GM18508 (cell line): ENCODE measurements at regions not wholly inside any gene's neighbourhood (a gene's known extent, or its start where the extent isn't known, plus 50 kb on each side); places are given as distances from the start of the nearest gene placed in this dataset.

Experiments
- ATAC-seq: cut with Tn5 transposase; IDR thresholded peaks from one replicate; pipeline ENCODE4 v1.9.1; 2021; ENCODE audit warnings: moderate number of reproducible peaks; ENCODE audit not compliant: insufficient read depth, unreplicated experiment

DNA sequence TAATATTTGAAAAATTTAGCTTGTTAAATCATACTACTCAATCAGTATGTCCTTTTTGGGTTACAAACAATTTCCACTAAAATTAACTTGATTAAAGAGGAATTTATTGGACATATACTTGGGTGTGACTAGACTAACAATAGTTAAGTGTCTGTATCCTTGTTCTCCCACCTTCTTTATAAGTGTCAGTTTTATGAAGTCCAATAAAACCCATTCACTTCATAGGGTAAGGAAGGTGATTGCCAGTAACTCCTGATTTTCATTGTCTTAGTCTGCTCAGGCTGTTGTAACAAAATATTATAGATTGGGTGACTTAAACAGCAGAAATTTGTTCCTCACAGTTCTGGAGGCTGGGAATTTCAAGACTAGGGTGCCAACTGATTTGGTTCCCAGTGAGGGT lies 800.0 kb downstream of the PDHA2 start:
- no peak for ATAC-seq

DNA sequence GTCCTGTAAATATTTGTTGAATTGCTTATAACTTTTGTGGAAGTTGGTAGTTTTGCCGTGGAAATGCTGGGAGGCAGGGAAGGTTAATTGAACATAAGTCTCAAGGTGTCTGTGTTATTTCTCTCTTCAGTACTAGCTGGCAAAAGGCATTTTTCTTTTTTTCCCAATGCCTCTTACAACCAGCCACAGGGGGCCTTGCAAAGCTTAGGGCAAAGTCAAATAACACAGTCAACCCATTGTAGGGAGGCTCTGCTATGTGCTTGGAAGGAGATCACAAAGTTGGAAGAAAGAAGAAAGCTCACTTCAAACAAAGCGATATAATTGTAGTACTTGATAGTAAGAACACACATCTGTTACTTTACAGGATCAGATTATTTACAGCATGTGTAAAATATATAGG lies 802.6 kb downstream of the PDHA2 start:
- no peak for ATAC-seq

DNA sequence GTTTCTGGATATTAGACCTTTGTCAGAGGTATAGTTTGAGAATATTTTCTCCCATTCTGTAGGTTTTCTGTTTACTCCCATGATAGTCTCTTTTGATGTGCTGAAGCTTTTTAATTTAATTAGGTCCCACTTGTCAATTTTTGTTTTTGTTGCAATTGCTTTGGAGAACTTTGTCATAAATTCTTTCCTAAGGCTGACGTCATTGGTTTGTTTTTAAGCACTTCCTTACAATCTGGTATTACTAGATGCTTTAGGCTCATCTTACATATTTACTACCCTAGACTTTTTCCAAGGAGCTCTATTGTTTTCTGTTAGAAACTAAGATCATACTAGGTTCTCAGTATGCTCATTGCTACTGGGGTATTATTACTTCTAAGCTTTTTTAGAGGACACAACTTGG lies 806.3 kb downstream of the PDHA2 start:
- ATAC-seq: no peak

DNA sequence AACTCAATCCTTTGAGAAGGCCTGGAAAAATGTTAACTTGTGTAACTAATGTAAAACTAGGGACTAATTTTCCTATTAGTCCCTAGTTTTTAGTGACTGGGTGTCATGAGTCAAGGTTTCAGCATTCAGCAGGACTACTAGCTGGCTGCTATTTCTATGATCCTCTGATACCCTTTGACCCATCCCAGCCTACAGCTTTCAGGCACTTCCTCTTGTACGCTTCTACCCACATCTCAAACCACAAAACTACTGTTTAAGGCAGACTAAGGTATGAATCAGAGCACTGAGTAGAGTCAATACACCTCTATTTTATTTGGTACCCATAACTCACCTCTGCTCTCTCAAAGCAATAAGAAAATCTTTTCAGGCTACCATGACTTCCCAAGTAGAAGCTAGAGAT lies 809.6 kb downstream of the PDHA2 start:
- no peak for ATAC-seq

DNA sequence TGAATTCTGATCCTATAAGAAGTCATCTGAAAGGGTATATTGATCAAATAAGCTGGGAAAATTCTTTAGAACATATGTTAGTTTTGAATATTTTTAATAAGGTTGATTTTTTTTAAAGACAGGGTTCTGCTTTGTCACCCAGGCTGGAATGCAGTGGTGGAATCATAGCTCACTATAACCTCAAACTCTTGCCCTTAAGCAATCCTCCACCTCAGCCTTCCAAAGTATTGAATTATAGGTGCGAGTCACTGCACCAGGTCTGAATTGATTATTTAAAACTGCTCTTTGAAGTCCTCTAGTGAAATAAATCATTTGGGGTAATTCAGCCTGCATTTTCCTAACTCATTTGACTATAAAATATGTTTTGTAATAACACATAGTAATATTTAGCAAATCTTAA lies 812.3 kb downstream of the PDHA2 start:
- no peak for ATAC-seq

DNA sequence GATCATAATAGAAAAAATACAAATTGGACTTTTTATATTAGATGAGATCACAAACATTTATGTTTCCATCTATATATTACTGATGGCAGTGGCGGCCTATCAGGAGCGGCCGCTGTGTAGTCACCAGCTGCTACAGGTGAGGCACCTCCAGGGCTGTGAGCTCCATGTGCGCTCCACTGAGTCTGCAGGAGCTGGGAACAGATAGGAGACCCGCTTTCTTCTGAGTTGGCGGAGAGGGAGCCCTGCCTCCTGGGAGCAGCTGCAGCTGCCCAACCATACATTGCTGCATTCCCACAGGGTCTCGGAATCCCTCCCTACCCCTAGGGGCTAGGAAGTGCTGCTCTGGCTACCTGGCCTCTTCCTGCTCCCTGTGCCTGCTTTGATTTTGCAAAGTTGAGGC lies 812.9 kb downstream of the PDHA2 start:
- ATAC-seq: no peak

DNA sequence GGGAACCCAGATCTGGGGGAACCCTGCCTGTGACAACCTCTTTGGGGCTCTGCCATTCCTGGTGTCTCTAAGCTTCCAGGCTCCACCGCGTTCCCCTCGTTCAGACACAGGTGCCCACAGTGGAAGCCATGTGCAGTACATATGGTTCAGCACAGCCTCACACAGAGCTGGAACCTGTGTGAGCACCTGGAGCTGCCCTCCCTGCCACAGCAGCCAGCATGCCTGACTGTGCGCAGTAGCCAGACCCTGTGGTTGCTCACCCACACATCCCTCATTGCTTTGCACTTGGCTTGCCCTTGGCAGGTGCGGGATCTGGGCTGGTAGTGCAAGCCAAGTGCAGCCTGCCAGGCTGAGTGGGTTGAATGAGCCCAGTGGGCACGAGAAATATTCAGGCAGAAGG lies 814.2 kb downstream of the PDHA2 start:
- ATAC-seq: no peak

DNA sequence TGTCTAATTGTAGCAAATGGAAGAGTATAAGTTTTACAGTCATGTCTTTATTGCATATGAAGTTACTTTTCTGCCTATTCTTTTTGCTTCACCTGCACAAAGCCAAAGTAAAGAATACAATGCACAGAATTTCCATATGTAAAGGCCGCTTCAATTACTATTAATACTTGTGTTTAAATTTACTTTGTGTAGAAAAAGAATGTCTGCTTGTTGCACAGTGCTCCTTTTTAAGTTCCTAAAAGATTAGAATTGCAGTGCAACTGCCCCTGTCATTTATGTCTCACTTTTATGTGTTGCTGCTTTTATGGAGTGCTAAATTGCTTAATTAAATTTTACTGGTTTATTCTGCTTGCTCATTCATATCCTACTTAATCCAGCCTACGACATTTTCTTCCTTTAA lies 830.5 kb downstream of the PDHA2 start:
- no peak for ATAC-seq

DNA sequence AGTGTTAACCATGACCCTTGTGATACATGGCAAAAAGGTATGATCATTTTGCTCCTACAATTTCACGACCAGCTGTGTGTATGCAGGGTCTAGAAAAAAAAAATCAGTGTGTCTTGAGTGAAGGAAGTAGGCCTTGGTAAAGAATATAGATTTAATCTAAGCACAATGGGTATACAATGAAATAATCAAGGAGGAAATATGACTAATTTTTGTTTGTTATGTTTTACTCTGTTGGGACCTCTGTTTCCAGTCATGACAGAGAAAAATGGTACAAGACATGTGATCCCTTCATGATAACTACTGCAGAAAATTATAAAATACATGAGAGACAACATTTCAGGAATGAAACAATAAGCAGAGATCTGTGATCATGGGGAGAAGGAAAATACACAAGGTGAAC lies 835.5 kb downstream of the PDHA2 start:
- ATAC-seq: no peak

DNA sequence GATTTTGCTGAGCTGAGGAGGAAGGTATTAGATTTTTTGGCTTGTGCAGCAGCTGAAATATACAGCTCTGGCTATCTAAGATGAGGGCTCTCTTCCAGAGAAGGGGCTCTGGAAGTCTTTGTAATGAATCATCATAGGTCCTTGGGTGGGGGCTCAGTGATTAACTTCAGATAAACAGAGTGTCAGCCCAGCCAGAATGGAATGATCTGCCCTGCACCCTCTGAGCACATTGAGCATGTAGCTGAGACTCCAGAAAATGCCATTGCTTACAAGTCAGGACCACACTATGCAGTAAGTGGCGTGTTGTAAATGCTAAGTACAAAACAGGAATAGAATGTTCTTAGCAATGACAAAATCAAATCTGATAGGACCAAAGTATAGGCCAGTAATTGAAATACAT lies 836.0 kb downstream of the PDHA2 start:
- no peak for ATAC-seq

DNA sequence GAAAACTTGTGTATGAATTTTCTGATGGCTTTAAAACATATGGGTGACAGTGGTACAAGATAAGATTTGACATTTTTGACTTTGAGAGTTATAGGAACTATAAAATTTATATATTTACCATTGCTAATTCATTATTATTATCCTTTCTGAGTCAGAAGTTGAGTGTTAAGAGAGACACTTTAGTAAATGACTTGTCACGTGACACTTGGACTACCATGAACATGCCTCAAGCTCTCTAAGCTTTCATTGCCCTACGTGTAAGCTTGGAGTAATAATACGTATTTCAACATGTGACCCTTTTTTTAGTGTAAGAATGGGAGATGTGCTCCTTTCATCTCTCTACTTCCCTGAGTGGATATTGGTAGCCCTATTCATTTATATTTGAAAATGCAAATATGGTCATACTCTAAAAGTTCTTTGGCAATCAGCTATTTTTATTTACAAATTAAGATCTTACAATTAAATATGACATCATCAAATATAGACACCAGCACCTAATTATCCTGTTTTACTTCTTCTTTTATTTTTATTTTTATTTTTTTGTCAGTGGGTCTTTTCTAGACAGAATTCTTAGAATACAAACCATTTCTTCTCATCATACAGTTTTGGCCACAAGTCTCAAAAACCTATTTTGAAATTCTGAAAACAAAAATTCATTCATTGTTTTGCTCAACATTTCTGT lies 837.0 kb downstream of the PDHA2 start:
- no peak for ATAC-seq

DNA sequence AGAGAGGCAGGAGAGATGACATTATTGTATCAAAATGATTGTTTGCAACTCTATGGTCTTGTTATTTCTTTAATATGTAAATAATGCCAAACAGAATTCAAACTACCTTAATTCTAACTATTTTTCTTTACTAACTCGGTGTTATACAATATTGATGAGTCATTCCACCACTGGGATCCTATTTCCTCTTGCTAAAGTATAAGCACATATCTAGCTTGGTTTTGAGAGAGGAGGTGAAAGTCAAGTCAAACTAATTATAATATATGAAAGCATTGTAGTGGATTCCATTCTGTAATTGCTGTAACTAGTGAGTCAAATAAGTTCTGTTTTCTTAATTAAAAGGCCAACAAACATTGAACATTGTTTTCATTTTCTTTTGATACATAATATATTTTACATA lies 837.6 kb downstream of the PDHA2 start:
- no peak for ATAC-seq

DNA sequence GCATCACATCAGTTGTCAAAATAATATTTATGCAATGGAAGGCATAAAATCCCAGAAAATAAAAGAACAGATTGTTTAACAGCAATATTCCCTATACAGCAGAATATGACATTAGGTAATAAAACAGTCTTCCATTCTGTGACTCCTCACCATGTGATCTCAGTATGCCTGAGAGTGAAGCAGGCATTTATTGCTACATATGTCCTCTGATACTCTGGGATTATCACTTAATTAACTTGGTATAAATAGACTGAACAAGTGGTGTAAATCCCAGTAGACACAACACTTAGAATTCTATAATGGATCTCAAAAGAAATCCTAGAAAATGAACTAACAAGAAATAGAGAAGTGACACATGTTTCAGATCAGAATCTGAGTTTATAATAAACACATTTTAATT lies 841.3 kb downstream of the PDHA2 start:
- no peak for ATAC-seq

DNA sequence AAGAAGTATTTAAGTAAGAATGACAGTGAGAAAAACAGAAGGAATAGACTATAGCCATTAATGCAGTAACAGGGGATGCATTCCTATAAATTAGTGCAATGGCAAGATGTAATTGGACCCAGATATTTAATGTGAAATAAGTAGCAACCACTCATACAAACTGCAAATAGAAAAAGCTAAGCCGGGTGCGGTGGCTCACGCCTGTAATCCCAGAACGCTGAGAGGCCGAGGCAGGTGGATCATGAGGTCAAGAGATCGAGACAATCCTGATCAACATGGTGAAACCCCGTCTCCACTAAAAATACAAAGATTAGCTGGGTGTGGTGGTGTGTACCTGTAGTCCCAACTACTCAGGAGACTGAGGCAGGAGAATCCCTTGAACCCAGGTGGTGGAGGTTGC lies 845.8 kb downstream of the PDHA2 start:
- no peak for ATAC-seq

DNA sequence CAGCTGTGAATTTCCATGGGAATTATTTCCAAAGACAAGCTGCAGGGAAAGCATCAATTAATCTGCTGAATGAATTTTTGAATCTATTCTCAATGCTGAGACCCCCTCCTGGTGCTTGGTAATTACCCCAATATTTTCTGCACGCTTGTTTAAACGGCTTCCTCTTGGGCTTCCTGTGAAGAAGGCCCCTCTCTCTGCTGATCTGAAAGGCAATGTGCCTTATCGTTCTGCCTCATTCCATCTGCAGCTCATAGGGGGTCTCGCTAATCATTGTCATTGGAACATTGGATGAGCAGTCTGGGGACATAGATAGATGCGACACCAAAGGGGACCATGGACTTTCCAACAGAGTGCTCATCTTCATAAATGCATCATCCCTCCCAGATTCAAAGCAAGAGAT lies 851.6 kb downstream of the PDHA2 start:
- ATAC-seq: no peak

DNA sequence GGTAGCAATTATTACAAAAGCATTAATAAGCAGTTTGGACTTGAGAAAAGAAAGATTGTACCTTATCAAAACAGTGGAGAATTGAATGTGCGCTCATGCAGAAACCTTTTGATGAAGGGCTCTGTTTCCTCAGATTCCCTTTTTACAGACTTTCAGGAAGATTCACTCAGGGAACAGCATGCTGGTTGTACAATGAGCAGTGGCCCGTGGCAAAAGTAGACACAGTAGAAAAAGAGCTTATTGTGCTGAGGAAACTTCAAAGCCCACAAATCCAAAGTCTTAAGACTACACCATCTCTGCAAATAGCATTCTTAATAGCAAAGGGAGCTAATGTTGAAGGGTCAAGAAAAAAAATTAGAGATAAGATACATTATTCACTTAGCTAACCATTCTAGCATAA lies 858.9 kb downstream of the PDHA2 start:
- no peak for ATAC-seq

DNA sequence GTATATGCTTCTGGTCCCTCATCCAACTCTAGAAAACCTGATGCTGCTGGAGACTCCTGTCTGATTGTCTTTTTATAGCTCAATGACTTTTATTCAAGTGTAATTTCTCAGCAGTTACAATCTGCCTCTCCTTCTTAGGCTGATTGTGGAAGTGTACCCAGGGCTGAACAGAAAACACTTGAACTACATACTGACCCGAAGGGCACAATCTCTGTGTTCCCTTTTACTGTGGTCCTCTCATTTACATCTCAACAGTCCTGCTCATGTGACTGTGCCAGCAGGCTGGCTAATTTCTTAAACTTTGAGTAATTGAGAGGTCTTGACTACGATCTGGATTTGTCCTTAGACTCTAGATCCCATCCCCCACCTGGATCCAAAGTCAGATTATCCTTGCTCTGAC lies 863.4 kb downstream of the PDHA2 start:
- ATAC-seq: no peak

DNA sequence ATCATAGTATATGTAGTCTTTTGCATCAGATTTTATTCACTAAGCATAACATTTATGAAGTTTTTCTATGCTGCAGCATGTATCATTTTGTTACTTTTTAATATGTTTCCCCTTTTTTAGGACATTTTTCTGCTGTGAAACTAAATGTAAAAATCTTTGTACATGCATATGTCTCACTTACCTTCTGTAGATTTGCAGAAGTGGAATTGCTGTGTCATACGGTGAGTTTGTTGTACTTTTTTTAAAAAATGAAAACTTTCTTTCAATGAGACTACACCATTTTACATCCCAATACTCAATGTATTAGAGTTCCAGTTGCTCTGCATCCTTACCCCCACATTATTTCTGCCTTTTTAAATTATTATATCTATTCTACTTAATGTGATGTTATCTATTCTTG lies 868.9 kb downstream of the PDHA2 start:
- ATAC-seq: no peak

DNA sequence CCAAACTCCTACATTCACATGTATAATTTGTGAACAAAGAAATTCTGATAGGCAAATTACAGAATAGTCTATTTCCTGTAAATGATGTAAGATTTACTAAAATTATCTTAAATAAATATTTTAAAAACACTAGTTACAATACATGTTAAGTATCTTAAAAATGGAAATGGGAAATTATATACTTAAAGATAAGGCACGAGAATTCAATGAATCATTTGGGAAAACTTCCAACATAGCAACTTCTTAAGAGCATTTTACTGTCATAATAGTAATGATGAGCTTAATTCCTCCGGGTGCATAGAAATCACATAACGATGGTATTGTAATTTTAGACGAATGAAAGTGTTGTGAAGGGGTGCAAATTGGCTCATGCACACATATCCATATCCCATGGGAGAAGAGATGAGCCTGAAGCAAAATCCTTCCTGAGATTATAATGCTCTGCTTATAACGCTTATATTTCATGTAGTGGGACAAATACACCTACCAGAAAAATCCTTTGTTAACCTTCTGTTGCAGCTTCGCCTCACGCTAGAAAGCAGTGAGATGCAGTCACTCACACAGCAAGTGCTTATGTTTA lies 873.5 kb downstream of the PDHA2 start:
- no peak for ATAC-seq

DNA sequence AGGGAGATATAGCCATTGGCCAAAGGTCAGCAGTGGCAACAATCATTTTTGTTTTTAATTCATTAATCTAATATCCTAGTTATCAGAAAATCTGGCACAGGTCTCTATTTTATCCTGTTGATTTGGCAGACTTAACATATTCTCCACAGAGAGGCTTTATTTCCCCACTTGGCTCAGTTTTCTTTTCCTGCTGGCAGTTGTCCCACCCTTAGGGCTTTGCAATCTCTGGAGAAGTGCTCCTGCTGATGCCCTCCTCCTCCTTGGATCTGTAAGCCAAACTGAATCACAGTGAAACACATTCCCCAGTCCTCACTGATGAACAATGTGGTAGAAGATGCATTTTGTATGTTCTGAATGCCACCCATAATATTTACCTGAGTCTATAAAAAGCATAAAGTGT lies 889.7 kb downstream of the PDHA2 start:
- no peak for ATAC-seq

DNA sequence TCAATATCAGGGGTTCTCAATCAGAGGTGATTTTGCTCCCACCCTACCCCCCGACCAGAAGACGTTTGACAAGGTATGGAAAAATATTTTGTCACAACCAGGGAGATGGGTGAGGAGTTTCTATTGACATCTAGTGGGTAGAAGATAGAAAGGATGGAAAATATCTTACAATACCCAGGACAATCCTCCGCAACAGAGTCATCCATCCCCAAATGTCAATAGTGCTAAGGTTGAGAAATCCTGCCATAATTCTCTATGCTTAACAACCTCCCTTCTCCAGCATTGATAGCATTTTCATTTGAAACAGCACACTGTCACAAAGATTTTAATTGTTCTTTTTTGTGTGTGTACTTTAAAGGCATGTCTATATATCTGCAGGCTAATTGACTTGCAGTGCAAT lies 890.5 kb downstream of the PDHA2 start:
- no peak for ATAC-seq

DNA sequence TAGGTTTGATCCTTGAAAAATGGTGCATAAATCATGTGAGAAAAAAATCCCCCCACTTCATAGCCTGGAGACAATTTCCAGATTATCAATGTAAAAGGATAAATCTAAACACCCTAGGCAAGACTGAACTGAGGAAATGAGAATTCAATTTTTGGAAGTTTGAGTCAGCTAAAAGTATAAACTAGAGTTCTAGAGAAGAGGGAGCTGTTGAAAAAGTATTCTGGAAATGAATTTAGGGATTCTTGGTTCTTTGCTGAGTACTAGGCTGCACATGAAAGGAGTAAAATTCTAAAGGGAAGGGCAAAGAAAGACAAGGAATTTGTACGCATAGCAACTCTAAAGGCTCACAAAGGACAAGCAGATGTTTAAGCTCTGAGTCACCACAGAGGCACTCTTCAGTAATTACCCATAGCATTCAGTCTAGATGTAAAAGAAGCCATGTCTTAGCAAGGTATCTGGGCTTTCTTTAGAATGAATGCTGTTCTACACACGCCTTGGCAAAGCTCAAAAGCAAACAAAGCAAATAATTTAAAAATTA lies 896.5 kb downstream of the PDHA2 start:
- no peak for ATAC-seq
